COLO829 (cell line): ENCODE measurements at regions not wholly inside any gene's neighbourhood (a gene's known extent, or its start where the extent isn't known, plus 50 kb on each side); places are given as distances from the start of the nearest gene placed in this dataset.

Experiments used
- DNase-seq: peaks from one replicate; pipeline ENCODE4 v3.0.0; 2012; ENCODE audit warnings: low spot score

DNA sequence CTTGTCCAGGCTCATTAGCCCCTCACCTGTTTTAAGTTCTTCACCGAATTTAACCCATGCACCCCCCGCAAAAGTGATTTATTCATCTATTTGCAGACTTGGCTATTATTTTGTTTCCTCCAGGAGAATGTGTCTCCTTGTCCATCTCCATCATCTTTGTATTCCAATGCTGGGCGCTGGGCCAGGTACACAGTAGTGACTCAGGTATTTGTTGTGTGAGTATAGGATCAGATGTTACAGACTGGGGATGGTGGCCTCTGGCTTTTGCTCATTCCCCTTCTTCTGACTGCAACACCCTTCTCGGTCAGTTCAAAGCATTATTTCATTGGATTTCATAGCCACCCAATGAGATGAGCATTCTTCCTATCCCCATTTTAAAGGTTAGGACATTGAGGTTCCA, 408.2 kb downstream of the MN1 start:
- no peak for DNase-seq

DNA sequence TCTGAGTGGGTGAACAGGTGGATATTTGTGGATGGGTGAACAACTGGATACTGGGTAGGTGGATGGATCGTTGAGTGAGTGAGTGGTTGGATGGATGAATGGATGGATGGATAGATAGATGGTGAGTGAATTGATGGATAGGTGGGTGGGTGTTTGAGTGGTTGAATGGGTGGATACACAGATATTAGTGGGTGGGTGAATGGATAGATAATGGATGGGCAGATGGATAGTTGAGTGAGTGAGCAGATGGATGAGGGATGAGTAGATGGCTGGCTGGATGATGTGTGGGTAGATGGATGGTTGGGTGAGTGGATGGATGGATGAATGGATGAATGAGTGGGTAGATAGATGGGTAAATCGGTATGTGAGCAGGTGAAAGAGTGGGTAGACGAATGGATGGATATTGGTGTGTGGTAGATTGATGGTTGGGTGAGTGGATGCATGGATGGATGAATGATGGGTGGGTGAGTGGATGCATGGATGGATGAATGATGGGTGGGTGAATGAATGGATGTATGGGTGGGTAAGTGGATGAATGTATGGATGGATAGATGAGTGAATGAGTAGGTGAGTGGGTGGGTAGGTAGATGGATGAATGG, 406.7 kb downstream of the MN1 start:
- no peak for DNase-seq

DNA sequence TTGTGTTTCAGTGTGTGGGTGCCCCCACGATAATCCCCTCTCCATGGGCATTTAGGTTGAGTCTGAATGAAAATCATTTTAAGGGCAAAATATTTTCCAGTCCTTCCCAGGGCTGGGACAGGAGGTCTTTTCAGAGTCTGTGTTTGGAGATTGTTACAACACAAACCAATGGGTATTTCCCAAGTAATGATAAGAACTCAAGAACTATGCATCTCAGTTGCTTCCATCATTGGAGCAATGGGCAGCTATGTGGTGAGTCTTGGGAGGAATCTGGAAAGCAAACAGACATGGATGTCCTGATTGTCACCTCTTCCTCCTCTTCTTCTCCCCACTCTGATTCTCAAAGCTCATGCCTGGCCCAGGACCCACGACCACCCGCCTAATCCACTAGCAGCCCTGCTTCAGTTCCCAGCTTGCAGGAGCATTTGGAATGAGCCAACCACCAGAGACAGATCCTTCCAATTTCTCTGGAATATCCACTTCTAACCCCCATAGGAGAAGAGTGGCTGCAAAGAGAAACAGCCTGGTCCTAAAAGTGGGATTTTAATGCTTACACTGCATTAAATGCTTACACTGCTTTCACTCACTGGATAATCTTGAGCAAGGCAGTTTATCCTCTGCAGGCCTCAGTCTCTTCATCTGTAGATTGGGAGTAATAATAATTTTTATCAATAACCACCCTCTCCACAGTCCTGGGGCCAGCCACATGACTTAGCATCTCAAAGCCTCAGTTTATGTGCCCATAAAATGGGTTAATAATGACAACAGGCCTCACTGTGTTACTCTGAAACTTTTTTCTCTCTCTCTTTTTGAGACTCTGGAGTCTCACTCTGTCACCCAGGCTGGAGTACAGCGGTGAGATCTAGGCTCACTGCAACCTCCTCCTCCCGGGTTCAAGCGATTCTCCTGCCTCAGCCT, 404.3 kb downstream of the MN1 start:
- DNase-seq, result no peak

DNA sequence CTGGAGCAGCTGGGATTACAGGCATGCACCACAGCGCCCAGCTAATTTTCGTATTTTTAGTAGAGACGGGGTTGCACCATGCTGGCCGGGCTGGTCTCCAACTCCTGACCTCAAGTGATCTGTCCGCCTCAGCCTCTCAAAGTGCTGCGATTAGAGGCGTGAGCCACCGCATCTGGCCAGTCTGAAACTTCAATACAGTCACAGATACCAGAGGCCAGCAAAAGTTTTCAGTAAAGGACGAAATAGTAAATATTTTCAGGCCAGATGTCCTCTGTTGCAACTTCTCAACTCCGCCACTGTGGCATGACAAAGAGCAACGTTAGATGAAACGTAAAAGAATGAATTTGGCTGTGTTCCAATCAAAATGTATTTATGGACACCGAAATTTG, 403.6 kb downstream of the MN1 start:
- DNase-seq, result no peak

DNA sequence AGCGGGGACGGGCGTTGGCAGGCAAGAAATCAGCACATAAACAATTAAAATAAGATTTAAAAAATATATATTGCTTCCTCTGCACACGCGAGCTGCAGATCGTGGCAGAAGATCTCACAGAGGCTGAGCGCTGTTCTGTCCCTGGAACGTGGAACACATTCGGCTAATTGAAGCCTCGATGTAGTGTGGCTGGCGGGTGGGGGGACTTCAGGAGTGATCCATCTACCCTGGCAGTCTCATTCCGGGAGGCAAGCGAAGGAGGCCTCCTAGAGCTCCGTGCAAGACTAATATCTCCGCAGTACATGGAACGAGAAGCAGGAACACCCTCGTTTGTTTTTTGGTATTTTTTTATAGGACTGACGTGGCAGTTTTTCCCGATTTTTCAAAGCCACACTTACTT, 402.4 kb downstream of the MN1 start:
- DNase-seq, result no peak

DNA sequence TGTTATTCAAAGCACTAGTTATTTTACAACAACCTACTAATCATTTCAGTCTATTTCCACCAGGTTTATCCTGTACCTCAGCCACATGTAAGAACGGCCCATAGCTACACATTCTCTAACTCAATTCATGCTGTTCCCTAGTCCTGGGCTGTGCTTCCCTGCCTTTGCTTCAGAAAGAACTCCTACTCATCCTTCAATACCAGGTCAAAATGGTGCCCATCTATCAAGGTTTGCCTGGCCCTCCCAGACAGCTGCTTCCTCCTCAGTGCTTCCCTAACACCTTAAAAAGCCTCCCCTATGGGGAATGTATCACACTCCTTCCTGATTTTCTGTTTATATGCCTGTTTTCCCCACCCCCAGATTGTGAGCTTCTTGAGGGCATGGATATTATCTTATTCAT, 400.7 kb downstream of the MN1 start:
- DNase-seq, result no peak

DNA sequence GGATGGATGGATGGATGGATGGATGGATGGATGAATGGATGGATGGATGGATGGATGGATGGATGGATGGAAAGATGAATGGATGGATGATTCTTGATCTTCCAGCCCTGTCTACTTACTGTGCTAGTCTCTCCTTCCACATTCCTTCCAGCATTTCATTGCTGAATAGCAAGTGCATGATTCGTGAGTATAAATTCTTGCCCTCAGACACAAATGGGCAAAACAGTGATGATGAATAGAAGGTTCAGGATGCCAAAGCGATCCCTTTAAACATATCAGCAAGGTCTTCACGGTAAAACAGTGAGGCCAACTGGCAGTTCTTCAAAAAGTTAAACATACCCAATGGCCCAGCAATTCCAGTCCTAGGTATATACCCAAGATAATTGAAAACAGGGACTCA, 400.2 kb downstream of the MN1 start:
- no peak for DNase-seq

DNA sequence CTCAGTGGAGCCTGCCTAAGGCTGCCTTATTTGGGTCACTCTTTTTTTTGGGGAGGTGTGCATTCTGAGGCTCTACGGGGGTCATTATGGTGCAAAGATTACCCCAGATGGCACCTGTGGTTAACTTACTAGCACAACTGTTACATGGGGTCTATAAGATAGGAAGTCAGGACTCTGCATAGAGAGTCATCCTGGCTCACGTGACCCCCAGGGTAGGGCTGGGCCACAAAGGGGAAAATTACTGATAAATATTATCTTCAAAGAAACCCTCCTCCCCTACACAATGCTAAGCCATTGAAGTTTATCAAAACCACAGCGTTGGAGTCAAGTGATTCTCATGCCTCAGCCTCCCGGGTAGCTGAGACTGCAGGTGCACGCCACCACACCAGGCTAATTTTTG, 397.1 kb downstream of the MN1 start:
- no peak for DNase-seq

DNA sequence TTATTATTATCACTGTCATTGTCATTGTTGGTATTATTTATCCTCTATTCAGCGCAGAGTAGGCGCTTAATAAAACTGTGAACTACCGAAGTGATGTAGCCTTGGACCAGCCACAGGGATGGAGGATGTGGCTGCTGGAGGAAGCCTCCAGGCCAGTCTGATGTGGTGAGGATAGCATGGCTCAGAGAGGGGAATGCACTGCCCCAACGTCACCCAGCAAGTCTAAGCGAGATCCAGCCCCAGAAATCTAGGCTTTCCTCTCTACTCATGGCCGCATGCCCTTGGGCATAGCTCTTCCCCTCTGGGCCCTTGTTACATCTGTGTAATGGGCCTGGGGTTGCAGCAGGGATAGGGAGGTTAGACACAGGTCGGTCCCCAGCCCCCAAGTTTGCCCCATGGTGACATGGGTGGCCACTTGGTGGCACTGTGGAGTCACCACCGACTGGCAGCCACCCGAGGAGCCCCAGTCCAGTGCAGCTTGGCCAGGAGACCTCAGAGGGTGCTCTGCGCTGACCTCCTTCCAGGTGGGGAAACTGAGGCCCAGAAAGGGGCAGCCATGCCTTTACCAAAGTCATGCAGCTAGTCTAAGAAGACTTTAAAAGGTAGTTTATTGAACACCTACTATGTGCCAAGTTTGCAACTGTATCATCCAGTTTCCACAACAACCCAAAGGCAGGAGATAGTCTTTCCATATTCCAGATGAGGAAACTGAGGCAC, 395.7 kb downstream of the MN1 start:
- peak; percentile 62 for DNase-seq

DNA sequence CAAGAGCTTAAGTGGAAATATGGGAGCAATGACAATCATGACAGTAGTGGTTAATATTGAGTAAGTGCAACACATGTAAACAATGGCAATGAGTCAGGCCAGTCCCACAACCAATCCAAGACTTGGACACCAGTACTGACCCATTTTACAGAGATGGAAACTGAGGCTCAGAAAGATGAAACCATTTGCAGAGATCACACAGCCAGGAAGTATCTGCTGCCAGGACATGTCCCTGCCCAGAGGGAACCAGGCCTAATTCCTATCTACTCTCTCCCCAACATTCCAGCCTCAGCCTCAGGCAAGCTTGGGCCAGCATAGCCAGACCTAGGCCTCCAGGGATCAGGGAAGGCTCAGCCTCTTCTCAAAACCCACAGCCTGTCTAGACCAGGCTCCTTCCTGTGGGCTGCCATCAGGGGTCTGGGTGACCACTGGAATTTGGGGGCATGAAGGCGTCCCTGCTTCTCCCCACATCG, 395.1 kb downstream of the MN1 start:
- DNase-seq, result no peak

DNA sequence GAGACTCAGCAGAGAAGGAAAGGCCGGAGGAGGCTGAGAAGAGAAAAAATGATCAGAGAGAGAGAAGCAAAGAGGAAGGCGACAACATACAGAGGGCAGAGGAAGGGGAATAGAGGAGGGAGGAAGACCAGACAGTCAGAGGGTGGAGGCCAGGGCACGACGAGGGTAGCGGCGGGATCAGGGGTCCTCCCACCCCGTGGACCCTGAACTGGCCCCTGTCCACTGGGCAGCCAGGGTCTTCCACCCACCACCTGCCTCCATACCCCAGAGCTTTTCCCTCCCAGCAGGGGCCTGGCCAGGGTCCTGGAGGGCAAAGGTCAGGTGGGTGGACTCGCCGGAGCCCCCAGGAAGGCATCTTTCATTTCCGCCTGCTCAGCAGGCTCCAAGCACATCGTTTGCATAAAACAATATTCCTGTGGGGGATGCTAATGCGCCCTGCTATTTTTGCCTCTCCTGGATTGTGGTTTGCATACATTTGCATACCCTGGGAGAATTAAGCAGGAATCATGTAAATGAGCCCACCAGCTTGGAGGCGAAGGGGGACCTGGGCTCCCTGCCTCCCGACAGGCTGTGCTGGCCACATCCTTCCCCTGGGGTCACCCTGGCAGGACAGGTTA, 394.1 kb downstream of the MN1 start:
- no peak for DNase-seq

DNA sequence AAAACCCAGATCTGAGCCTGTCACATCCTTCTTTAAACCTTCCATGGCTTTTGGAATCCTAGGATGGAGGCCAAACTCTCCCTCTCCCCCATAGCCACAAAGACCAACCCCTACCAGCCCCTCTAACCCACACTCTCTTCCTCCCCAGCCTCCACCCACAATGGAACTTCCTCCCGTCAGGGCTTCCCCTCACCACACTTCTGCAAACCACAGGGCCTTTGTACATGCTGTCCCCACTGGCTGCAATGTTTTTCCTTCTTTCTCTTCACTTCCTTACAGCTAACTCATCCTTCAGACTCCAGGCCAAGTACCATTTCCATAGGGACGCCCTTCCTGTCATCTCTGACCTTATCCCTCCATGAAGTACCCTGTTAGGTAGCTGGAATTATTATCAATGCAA, 393.5 kb downstream of the MN1 start:
- DNase-seq, result no peak

DNA sequence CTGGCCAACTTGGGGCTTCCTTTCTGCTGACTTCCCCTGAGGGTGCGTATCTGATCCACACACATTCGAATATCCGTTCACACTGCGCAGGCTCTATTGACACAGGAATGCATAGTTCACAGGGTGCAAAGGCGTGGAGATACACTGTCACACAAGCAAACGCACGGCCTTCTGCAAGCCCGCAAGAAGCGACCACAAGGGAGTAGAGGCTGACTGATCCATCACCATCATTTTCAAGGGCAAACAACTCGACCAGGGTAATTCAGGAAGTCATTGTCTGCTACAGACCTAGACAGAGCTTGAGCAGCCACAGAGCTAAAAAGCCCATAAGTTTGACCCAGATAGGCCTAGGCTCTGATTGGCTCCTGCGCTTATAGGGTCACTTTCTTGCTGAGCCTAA, 392.3 kb downstream of the MN1 start:
- DNase-seq, result no peak

DNA sequence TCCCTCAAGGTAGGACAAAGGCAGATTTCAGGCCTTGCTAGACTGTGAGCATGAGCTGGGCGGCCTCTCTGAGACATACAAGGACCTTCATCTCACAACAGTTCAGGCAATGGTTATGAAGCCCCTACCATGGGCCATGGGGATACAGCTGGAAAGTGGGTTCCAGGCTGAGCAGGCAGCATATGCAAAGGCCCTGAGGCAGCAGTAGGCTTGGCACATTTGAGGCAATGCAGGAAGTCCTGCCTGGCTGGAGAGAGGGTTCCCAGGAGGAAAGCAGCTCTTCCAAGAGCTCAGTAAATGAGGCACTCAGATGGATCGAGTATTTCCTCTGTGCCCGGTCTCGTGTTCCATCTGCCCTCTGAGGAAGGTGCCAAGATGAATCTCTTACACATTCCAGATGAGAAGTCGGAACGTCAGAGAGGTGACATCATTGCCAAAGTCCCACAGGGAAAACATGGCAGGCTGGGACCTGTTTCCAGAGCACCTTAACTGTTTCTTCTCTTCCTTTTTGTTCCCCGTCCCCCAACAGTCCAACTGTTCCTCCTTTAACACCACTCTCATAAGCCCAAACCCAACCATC, 388.6 kb downstream of the MN1 start:
- no peak for DNase-seq

DNA sequence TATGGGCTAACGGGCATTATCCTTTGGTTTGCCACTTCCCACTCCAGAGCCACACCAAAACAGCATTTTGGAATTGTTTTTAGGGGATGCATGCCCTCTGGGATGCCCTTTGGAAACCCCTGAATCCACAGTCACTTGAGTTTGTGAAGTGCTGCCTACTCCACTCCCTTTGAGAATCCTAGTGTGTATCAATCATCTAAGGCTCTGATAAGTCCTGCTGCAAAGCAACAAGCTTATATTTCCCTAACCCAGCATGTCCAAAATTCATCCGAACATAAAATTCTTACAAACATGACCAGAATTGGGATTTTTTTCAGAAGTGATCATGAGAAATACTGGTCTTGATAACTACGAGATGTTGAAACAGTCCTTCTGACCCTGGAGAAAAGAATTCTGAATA, 387.9 kb downstream of the MN1 start:
- DNase-seq, result no peak

DNA sequence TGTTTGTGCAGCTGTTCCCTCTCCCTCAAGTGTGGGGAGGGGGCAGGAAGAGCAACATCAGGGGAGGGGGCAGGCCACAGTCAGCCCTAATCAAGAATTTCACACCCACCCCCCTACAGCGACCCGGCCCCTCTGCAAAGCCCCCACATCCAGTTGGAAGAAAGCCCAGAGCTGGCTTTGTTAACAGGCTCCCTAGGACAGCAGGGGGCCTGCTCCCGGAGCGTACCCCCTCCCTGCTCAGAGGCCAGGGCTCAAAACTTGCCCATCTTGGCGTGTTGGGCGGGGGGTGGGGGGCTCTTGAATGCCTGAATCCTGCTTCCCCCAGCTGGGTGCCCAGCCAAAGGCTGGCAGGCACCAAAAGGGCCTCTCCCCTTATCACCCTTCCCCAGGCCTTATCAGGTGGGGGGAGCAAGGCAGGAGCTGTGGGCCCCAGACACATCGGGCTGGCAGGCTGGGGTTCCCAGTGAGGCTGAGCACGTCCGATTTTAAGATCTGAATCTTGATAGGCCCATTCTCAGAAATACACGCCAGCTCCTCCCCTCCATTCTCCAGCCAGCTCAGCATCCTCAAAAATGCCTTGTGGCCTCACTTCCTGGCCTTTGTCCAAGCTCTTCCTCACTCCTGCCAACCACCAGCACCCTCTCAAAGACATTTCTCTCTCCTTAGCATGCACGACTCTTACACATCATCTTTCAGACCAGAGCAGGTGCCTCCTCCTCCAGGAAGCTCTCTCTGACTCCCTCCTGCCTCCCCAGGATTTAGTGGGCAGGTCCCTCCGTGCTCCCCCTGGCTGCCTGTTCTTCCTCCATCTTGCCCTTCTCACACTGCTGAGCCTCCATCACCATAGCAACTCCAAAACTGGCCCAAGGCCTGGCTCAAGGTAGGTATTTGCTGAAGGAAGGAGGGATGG, 384.8 kb downstream of the MN1 start:
- no peak for DNase-seq

DNA sequence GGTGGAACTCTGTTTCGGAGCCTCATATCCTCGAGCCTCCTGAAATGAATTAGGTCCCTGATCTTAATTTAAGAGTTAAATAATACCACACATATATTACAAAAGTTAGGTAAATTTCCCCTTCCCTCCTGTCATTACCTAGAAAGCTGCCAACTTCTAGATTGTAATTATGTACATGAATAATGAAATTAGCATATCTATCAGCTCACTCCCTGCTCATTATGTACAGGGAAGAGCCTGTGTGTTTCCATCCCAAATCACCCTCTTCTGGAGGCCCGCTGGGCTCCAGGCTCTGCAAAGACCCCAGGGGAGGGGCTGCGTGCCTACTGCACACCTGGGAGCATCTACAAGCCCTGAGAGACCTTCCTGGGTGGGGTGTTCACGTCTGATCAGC, 384.1 kb downstream of the MN1 start:
- DNase-seq, result no peak

DNA sequence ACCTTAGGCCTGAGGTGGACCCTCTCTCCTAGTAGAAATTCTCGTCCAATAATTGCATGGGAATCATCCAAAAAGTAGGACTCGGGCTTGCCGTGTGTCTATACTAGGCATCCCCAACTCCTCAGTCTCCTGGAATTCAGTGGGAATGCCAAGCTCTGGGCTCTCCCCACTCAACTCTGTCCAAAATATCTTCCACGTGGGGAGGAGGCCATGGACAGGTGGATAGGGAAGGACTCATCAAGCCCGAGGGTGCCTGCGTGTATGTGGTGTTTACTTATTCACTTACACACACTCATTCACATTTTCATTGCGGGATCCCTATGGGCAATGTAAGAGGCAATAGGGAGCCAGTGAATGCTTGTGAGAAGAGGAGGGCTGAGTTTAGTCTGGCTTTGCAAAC, 383.3 kb downstream of the MN1 start:
- no peak for DNase-seq

DNA sequence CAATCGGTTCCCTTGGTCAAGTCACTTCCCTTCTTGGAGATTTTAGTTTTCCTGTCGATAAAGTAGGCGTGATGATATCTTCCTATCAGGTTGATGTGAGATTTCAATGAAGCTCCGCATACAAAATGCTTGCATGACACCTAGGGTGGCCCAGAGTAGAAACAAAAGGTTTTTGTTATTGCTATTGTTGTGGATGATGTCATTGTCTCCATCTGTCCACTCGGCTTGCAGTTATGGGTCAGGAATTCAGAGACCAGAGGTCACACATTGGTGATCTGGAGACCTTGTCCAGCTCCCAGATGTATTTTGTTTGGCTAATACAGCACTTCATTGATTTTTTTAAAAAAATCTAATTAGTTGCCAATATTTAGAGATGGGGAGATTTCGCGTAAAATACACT, 382.1 kb downstream of the MN1 start:
- no peak for DNase-seq

DNA sequence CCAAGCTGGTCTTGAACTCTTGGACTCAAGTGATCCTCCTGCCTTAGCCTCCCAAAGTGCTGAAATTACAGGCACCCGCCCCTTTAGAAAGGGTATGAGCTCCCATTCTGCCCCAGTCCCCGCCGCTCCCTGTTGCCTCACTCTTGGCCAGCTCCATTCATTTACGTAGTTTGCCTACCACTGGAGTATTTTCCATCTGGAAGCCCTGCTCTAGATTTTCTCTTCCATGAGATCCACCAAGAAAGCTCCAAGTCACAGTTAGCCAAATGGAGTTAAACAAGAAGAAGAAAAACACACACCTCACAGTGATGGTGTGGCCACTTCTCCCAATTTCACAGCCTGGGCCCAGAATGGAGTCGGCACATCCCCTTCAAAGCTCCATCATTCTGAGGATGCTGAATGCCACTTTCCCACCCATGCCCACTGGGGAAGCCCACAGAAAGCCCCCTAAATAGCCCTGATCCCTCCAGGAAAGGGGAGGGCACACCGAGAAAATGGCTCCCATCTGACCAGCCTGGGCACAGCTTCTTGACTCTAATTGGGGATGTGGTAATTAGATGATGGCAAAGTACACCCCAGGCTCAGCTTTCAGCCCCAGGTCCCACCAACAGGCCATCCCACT, 381.2 kb downstream of the MN1 start:
- DNase-seq, result no peak
